ENCODE measurements at regions not wholly inside any gene's neighbourhood (a gene's known extent, or its start where the extent isn't known, plus 50 kb on each side); places are given as distances from the start of the nearest gene placed in this dataset.

GRCh38 chr4:129167640-129168260 is 71.8 kb downstream of the C4orf33 start:
- no peak for DNase-seq (ENCODE audit: low spot score)

- DNase-seq (ENCODE audit: low spot score), result no peak
Measured at GRCh38 chr4:129172181-129172580, 76.2 kb downstream of the C4orf33 start.

- no peak for DNase-seq (ENCODE audit: low spot score)
Measured at GRCh38 chr4:129176864-129177263, 80.9 kb downstream of the C4orf33 start.

- no peak for DNase-seq (ENCODE audit: low spot score)
Measured at GRCh38 chr4:129179276-129179675, 83.3 kb downstream of the C4orf33 start.

- DNase-seq (ENCODE audit: low spot score), result no peak
Measured at GRCh38 chr4:129189630-129190029, 93.7 kb downstream of the C4orf33 start.

GRCh38 chr4:129193357-129194100 is 97.6 kb downstream of the C4orf33 start:
- no peak for DNase-seq (ENCODE audit: low spot score)

GRCh38 chr4:129208481-129208880 is 112.5 kb downstream of the C4orf33 start:
- no peak for DNase-seq (ENCODE audit: low spot score)

- DNase-seq (ENCODE audit: low spot score), result no peak
Measured at GRCh38 chr4:129213692-129214091, 117.7 kb downstream of the C4orf33 start.

- no peak for DNase-seq (ENCODE audit: low spot score)
Measured at GRCh38 chr4:129218360-129218759, 122.4 kb downstream of the C4orf33 start.

GRCh38 chr4:129218897-129219296 is 122.9 kb downstream of the C4orf33 start:
- DNase-seq (ENCODE audit: low spot score), result no peak

- no peak for DNase-seq (ENCODE audit: low spot score)
Measured at GRCh38 chr4:129220254-129220653, 124.3 kb downstream of the C4orf33 start.

GRCh38 chr4:129223945-129224344 is 128.0 kb downstream of the C4orf33 start:
- DNase-seq (ENCODE audit: low spot score), result no peak

GRCh38 chr4:129230846-129231245 is 134.9 kb downstream of the C4orf33 start:
- DNase-seq (ENCODE audit: low spot score), result no peak

GRCh38 chr4:129231945-129232588 is 136.1 kb downstream of the C4orf33 start:
- no peak for DNase-seq (ENCODE audit: low spot score)

- no peak for DNase-seq (ENCODE audit: low spot score)
Measured at GRCh38 chr4:129232589-129233337, 136.8 kb downstream of the C4orf33 start.

- DNase-seq (ENCODE audit: low spot score), result no peak
Measured at GRCh38 chr4:129233691-129234090, 137.7 kb downstream of the C4orf33 start.

GRCh38 chr4:129236351-129236750 is 140.4 kb downstream of the C4orf33 start:
- no peak for DNase-seq (ENCODE audit: low spot score)

GRCh38 chr4:129239088-129239487 is 143.1 kb downstream of the C4orf33 start:
- no peak for DNase-seq (ENCODE audit: low spot score)

GRCh38 chr4:129240816-129241215 is 144.9 kb downstream of the C4orf33 start:
- DNase-seq (ENCODE audit: low spot score), result no peak

GRCh38 chr4:129246145-129246544 is 150.2 kb downstream of the C4orf33 start:
- DNase-seq (ENCODE audit: low spot score), result no peak

- DNase-seq (ENCODE audit: low spot score), result no peak
Measured at GRCh38 chr4:129246910-129247461, 151.0 kb downstream of the C4orf33 start.

Data from mesenteric fat pad (tissue), 1 donor.